DND-41 (cell line): ENCODE measurements at regions not wholly inside any gene's neighbourhood (a gene's known extent, or its start where the extent isn't known, plus 50 kb on each side); places are given as distances from the start of the nearest gene placed in this dataset.

Experiments
- ATAC-seq: fragments of 200-7000 bp; cut with Tn5 transposase; 3 replicates; pipeline ENCODE4 v1.9.1; 2021; ENCODE audit warnings: low read depth; ENCODE audit not compliant: insufficient read depth
- DNase-seq: peaks from one replicate; pipeline ENCODE4 v3.0.0-alpha.2; 2020
- H2AFZ ChIP-seq: 2 replicates; pipeline ENCODE4 v1.6.0; 2012; ENCODE audit warnings: low read depth, low read length
- H3K27ac ChIP-seq: 2 replicates; pipeline ENCODE4 v1.5.1; 2012; ENCODE audit warnings: low read length, inconsistent platforms
- H3K27me3 ChIP-seq: fragments of 200-600 bp; sonication (generic); 2 replicates; pipeline ENCODE4 v1.6.0; 2012; ENCODE audit warnings: low read length, mild to moderate bottlenecking, inconsistent platforms; ENCODE audit not compliant: insufficient read depth, poor library complexity
- H3K36me3 ChIP-seq: 2 replicates; pipeline ENCODE4 v1.5.1; 2012; ENCODE audit warnings: low read length, inconsistent platforms; ENCODE audit not compliant: insufficient read depth
- H3K4me1 ChIP-seq: 2 replicates; pipeline ENCODE4 v1.5.1; 2012; ENCODE audit warnings: mild to moderate bottlenecking, low read length; ENCODE audit not compliant: insufficient read depth
- H3K4me2 ChIP-seq: 2 replicates; pipeline ENCODE4 v1.6.0; 2012; ENCODE audit warnings: mild to moderate bottlenecking, moderate library complexity, low read length, inconsistent platforms; ENCODE audit not compliant: insufficient read depth
- H3K4me3 ChIP-seq, 2 experiments: fragments of 200-600 bp in 1 of 2; shearing (Covaris generic) in 1 of 2; 2 replicates each; pipeline ENCODE4 v1.5.1; 2012 to 2016; ENCODE audit warnings: inconsistent platforms in 2 of 2, low read length in 2 of 2, mild to moderate bottlenecking in 2 of 2, low read depth in 1 of 2, moderate library complexity in 1 of 2
- H3K79me2 ChIP-seq: 2 replicates; pipeline ENCODE4 v1.6.0; 2012; ENCODE audit warnings: low read length, inconsistent platforms; ENCODE audit not compliant: insufficient read depth
- H3K9ac ChIP-seq: 2 replicates; pipeline ENCODE4 v1.6.0; 2012; ENCODE audit warnings: low read depth, mild to moderate bottlenecking, inconsistent platforms, low read length, moderate library complexity
- H3K9me3 ChIP-seq: 2 replicates; pipeline ENCODE4 v1.5.1; 2012; ENCODE audit warnings: low read length, moderate library complexity, mild to moderate bottlenecking, inconsistent platforms; ENCODE audit not compliant: insufficient read depth, severe bottlenecking
- H4K20me1 ChIP-seq: 2 replicates; pipeline ENCODE4 v1.6.0; 2012; ENCODE audit warnings: low read length; ENCODE audit not compliant: insufficient read depth
- EZH2 ChIP-seq: IDR thresholded peaks from 3 replicates; pipeline ENCODE4 v1.6.1; 2012; ENCODE audit warnings: borderline replicate concordance, low read depth, mild to moderate bottlenecking, moderate library complexity, low read length, inconsistent platforms; ENCODE audit not compliant: severe bottlenecking
- TF ChIP-seq, protein P1 (sequence below): IDR thresholded peaks from 2 replicates; pipeline ENCODE4 v1.5.1; 2012; ENCODE audit warnings: borderline replicate concordance, low read length, moderate library complexity, mild to moderate bottlenecking; ENCODE audit not compliant: poor library complexity, severe bottlenecking; ENCODE audit errors: extremely low read depth

DNA sequence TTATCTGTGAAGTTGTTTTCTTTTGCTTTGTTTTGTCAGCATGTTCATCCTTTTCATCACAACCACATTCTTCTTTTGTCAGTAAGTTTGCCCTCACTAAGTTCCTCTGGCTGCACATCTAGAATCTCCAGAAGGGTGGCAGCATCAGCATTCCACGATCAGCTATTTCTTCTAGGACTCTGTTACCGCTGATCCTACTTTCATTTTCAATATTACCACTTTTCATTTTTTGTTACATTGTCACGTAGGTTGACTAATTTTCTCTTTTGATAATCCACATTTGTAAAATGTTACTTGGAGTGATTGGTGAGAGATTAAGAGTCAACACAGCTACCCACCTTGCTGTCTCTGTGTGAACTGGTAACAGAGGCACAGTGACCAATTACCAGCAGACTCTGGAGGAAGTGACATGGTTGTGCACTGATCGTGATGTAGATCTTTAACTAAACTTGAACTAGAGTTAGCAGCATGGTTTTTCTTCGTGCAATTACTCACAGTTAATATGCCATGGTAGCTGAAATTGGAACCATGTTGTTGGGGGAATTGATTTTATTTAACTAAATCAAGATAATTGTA, 307.9 kb upstream of the SLC35B3 start:
- DNase-seq (no peak), ATAC-seq (peak; percentile 58; the same call in 1 of the 3 replicates)
- Histone ChIP-seq H2AFZ (peak overlapping the region; percentile 19), H3K4me3 (peak overlapping the region in 1 of 2 experiments; percentile 39; a peak in 2 of 4 replicates), H3K27me3 (no peaks in the 10 kb centered on the region), H4K20me1 (no peaks in the 10 kb centered on the region), H3K4me1 (no peaks in the 10 kb centered on the region), H3K9me3 (no peaks in the 10 kb centered on the region), H3K79me2 (no peaks in the 10 kb centered on the region), H3K4me2 (peak overlapping the region; percentile 49; the same call in 1 of the 2 replicates), H3K36me3 (no peaks in the 10 kb centered on the region), H3K27ac (no peak overlapping the region), H3K9ac (no peak overlapping the region)
- TF ChIP-seq, protein P1, sequence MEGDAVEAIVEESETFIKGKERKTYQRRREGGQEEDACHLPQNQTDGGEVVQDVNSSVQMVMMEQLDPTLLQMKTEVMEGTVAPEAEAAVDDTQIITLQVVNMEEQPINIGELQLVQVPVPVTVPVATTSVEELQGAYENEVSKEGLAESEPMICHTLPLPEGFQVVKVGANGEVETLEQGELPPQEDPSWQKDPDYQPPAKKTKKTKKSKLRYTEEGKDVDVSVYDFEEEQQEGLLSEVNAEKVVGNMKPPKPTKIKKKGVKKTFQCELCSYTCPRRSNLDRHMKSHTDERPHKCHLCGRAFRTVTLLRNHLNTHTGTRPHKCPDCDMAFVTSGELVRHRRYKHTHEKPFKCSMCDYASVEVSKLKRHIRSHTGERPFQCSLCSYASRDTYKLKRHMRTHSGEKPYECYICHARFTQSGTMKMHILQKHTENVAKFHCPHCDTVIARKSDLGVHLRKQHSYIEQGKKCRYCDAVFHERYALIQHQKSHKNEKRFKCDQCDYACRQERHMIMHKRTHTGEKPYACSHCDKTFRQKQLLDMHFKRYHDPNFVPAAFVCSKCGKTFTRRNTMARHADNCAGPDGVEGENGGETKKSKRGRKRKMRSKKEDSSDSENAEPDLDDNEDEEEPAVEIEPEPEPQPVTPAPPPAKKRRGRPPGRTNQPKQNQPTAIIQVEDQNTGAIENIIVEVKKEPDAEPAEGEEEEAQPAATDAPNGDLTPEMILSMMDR = peak; percentile 22
- no peak for TF ChIP-seq EZH2

DNA sequence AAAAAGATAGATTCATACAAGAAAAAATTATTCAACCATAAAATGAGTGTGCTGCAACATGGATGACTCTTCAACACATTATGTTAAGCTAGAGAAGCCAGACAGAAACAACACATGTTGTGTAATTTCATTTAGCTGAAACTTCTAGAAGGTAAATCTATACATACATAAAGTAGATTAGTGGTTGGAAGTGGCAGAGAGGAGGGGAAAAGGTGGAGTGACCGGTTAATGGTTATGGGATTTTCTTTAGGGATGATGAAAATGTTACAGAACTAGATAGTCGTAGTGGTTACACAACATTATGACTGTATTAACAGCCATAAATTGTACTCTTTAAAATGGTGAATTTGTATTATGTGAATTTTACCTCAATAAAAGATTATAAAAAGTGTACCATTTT, 304.1 kb upstream of the SLC35B3 start:
- ATAC-seq = no peak
- TF ChIP-seq, protein P1 = no peak
- no peak for TF ChIP-seq EZH2
- Histone ChIP-seq H3K4me3 (no peak overlapping the region), H3K4me2 (no peak overlapping the region), H3K9me3 (no peaks in the 10 kb centered on the region), H3K36me3 (no peaks in the 10 kb centered on the region), H2AFZ (no peak overlapping the region), H3K27me3 (no peaks in the 10 kb centered on the region), H3K27ac (no peak overlapping the region), H3K79me2 (no peaks in the 10 kb centered on the region), H3K4me1 (no peaks in the 10 kb centered on the region), H3K9ac (no peak overlapping the region), H4K20me1 (no peaks in the 10 kb centered on the region)
- DNase-seq = no peak

DNA sequence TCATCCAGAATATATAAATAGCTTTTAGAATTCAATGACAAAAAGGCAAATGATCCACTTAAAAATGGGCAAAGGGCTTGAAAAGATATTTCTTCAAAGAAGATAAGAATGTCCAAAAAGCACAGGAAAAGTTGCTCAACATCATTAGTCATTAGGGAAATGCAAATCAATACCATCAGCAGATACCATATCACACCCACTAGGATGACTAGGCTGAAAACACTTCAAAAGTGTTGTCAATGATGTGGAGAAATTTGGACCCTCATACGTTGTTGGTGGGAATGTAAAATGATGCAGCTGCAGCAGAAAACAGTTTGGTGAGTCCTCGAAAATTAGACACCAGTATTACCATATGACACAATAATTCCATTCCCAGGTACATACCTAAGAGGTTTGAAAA, 303.6 kb upstream of the SLC35B3 start:
- no peaks in the 10 kb centered on the region for H3K36me3 ChIP-seq
- H3K9ac ChIP-seq = no peak overlapping the region
- no peaks in the 10 kb centered on the region for H3K4me1 ChIP-seq
- DNase-seq (no peak), ATAC-seq (no peak)
- H3K27me3 ChIP-seq = no peaks in the 10 kb centered on the region
- no peaks in the 10 kb centered on the region for H3K79me2 ChIP-seq
- no peak overlapping the region for H3K27ac ChIP-seq
- TF ChIP-seq, protein P1 = no peak
- TF ChIP-seq EZH2 = no peak
- no peaks in the 10 kb centered on the region for H3K9me3 ChIP-seq
- H4K20me1 ChIP-seq = no peaks in the 10 kb centered on the region
- H2AFZ ChIP-seq = no peak overlapping the region
- H3K4me3 ChIP-seq = no peak overlapping the region
- H3K4me2 ChIP-seq = no peak overlapping the region
